SK-N-MC (cell line): ENCODE measurements at regions not wholly inside any gene's neighbourhood (a gene's known extent, or its start where the extent isn't known, plus 50 kb on each side); places are given as distances from the start of the nearest gene placed in this dataset.

Source experiments
- EZH2 ChIP-seq: fragments of 200-600 bp; sonication (generic); IDR thresholded peaks from one replicate; pipeline ENCODE4 v1.6.1; 2017; ENCODE audit warnings: antibody characterized with exemption
- POLR2AphosphoS5 ChIP-seq: IDR thresholded peaks from 2 replicates; pipeline ENCODE4 v1.6.1; 2012; ENCODE audit warnings: mild to moderate bottlenecking, low read depth, low read length, borderline replicate concordance

- TF ChIP-seq EZH2 (no peak), POLR2AphosphoS5 (no peak)
Observed at GRCh38 chr12:59044791-59045190, 124.5 kb upstream of the LRIG3 start.
